HEK293 (cell line): ENCODE measurements at regions not wholly inside any gene's neighbourhood (a gene's known extent, or its start where the extent isn't known, plus 50 kb on each side); places are given as distances from the start of the nearest gene placed in this dataset.

Source experiments
- TCF7L2 ChIP-seq: IDR thresholded peaks from 2 replicates; pipeline ENCODE4 v1.6.1; 2011; ENCODE audit warnings: low read depth, mild to moderate bottlenecking, inconsistent platforms, low read length, moderate library complexity, borderline replicate concordance
- ZNF777 ChIP-seq: fragments of 450-650 bp; formaldehyde crosslinking; IDR thresholded peaks from 2 replicates; pipeline ENCODE4 v1.5.1; 2017; ENCODE audit warnings: missing biosample characterization, missing genetic modification characterization, borderline replicate concordance
- TF ChIP-seq, protein P1 (sequence below): fragments of 450-650 bp; formaldehyde crosslinking; IDR thresholded peaks from 2 replicates; pipeline ENCODE4 v1.5.1; 2016; ENCODE audit warnings: missing biosample characterization, missing genetic modification characterization, borderline replicate concordance
- TF ChIP-seq, protein P2 (sequence below): fragments of 450-650 bp; formaldehyde crosslinking; IDR thresholded peaks from 2 replicates; pipeline ENCODE4 v1.5.1; 2016; ENCODE audit warnings: missing biosample characterization, missing genetic modification characterization

DNA sequence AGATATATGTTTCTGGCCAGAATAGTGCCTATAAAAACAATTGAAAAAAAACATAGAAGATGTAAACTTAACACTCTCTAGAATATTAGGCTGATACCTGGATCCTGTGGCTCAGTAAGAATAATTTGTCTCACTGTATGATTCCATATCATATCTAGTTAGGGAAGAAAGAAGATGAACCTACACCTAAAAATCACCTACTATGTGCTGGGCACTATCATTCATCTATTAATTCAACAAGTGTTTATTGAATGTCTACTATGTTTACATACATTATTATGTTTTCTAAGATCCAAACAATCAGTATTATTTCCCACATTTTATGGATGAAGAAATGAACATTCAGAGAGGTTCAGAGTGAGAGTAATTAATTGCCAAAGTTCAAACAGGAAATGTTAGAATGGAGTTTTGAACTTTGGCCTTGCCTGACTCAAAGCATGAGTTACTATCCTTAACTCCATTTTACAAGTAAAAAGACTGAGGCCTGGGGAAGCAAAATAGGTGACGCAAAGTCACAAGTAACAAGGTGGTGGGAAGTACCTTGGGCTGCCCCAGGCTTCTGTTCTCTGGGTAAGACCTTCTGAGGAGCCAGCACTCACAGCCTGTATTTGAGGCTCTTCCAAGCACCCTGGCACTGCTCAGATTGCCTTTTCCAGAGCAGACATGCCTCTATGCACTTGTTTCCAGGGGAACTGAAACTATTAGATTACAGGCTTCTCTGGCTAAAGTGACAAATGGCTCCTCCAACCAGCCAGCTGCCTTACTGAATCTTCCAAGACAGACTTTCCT, 111.1 kb upstream of the ACSL4 start:
- TF ChIP-seq, protein P1, sequence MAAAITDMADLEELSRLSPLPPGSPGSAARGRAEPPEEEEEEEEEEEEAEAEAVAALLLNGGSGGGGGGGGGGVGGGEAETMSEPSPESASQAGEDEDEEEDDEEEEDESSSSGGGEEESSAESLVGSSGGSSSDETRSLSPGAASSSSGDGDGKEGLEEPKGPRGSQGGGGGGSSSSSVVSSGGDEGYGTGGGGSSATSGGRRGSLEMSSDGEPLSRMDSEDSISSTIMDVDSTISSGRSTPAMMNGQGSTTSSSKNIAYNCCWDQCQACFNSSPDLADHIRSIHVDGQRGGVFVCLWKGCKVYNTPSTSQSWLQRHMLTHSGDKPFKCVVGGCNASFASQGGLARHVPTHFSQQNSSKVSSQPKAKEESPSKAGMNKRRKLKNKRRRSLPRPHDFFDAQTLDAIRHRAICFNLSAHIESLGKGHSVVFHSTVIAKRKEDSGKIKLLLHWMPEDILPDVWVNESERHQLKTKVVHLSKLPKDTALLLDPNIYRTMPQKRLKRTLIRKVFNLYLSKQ (tag by site-specific recombination): no peak
- TF ChIP-seq TCF7L2 (no peak), ZNF777 (tag by site-specific recombination) (no peak)
- TF ChIP-seq, protein P2, sequence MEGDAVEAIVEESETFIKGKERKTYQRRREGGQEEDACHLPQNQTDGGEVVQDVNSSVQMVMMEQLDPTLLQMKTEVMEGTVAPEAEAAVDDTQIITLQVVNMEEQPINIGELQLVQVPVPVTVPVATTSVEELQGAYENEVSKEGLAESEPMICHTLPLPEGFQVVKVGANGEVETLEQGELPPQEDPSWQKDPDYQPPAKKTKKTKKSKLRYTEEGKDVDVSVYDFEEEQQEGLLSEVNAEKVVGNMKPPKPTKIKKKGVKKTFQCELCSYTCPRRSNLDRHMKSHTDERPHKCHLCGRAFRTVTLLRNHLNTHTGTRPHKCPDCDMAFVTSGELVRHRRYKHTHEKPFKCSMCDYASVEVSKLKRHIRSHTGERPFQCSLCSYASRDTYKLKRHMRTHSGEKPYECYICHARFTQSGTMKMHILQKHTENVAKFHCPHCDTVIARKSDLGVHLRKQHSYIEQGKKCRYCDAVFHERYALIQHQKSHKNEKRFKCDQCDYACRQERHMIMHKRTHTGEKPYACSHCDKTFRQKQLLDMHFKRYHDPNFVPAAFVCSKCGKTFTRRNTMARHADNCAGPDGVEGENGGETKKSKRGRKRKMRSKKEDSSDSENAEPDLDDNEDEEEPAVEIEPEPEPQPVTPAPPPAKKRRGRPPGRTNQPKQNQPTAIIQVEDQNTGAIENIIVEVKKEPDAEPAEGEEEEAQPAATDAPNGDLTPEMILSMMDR (tag by site-specific recombination): no peak
